SKM-1 treated with dmso at 0.1 percent for 144 hours (cell line): ENCODE measurements at regions not wholly inside any gene's neighbourhood (a gene's known extent, or its start where the extent isn't known, plus 50 kb on each side); places are given as distances from the start of the nearest gene placed in this dataset.

Experiments
- DNase-seq: peaks from one replicate; lab custom pipeline; 2025; ENCODE audit not compliant: unreplicated experiment; lab: John Stamatoyannopoulos, UW

DNA sequence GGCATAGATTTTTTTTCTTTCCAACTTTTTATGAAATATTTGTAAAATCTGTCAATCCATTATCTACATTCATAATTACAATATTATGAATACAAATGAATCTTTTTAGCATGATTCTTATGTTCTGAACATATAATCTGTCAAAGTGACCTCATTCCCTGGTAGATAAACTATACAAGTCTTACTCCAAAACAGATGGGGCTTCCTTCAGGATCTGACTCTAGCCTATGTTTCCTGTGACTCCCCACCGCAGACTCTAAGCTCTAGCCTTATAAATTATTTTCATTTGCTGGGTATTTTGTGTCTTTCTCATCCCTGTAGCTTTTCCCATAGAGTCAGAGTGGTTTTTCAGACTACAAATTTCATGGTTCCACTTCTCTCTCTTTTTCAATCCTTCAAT lies 202.1 kb upstream of the KITLG start:
- no peak for DNase-seq

DNA sequence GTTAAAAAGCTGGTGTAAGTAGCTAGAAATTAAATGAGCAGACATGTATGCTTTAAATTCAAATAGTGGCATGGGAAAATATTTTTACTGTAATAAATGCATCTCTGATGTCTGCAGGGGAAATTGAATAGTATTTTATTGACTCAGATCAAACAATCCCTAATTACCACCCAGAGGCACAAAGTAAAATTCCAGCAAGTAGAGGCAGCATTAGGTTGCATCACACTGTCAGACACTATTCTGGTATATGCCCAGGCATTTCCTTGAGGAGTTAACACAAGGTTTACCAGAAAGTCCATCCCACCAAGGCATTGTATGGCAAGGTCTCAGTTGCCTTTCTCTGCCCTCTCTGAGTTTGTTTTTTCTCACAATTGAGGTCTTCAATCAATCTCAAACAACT lies 201.6 kb upstream of the KITLG start:
- DNase-seq: no peak

DNA sequence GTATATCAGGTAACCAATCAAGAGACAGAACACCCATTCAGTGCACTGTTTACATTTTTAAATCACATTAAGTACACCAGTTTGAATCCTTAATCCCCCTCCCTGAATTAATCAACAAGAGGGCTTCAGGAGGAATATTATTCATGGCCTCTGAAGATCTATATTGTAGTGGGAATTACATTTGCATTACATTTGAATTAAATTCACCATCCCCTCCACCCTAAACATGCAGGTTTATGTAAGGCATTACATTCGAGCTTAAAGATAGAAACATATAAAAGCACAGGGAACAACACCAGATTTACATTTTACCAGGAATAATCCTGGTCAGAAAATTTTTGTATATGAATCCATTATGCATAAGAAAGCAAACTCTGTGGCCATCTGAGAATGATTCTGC lies 197.8 kb upstream of the KITLG start:
- DNase-seq: no peak

DNA sequence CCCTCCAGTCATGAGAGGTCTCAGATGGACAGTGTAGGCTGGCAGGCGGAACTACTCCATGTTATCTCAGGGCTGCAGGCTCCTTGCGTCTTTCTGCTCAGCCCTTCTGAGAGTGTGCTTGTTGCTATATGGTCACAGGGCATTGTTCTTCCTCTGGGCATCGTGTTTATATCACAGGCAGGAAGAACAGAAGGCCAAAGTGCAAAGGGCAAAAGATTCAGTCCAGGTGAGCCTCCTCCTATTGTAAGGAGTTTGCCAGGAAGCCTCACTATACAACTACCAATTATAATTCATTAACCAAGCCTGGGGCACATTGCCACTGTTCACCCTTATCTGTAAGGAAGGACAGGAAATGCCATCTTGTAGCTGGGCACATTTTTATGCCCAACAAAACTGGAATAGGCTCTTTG lies 195.5 kb upstream of the KITLG start:
- no peak for DNase-seq

DNA sequence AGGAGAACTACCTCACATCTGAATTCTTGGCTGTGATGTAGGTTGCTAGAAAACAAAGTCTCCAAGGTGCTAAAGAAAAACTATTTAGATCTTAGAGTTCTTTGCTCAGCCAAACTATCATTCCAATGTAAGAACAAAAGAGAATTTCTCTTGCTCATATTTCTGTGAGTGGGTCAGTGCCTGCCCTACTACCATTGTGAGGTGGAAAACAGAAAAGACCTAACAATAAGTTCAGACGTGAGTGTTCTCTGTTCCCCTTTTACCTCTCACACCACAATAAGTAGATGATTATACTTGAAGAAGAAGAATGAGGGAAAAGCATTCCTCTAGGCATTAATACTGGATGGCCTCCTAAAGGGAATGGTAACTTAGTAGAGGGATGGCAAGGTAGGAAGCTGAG lies 187.4 kb upstream of the KITLG start:
- DNase-seq: no peak

DNA sequence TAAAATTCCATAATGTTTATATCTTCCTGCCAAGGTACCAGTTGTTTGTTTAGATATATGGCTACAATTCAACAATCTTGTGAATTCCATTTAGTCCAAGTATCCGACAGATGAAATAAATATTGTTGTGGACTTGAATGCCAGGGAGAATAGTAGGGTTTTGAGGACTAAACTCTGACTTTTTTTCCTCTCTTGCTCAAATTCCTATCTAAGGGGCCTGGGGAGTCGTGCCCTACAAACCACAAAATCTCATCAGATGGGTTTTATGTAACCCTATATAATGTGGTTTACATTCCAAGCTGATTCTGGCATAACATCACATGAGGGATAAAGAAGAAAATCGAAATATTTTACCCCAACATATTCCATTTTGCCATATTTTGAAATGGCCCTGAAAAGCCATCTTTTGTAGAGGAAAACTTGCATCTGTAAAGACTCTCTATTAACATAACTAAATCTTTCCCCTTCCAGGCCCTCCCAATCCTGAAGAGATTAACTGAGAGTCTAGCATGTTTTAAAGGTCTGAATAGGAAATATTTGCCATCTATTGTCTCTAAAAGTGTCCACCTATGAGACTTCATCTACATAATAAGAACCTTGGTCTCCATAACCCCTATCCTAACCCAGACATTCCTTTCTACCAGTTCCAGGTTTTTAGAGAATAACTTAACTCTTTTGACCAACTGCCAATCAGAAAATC lies 184.7 kb upstream of the KITLG start:
- no peak for DNase-seq

DNA sequence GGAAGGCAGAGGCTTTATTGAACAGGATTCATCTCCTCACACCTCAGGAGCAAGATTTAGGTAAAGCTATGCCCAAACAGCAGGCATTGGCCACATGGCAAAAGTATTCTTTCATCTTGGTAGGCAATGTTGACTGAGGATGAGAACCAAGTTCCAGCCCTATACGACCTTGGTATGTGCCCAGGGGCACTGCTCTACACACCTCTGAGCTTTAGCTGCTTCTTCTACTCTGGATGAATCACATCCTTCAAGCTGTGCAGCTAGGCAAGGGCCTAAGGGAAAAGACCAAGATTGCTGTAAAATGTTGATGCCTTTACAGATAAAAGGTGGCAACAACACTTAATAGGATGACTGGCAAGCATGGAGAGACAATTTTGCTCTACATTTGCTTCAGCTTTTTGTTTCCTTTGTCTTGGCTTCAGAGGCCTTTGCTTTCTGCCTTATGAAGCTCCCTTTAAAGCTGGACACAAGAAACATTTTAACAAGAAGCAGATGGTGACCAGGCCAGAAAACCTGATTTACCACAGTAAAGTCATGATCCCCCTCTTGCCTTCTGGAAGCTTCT lies 183.3 kb upstream of the KITLG start:
- DNase-seq: no peak

DNA sequence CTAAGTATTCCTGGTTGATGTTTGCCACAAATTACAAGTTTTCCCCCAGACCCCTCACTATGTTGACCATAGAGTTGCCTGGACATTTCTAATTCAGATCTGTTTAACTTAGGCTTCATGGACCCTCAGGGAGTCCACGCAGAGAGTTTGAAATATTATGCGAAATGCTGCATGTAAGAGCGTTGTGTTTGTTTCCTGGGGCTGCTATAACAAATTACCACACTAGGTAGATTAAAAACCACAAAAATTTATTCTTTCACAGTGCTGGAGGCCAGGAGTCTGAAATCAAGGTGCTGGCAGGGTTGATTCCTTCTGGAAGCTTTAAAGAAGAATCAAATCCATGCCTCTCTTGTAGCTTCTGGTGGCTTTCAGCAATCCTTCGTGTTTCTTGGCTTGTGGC lies 177.9 kb upstream of the KITLG start:
- no peak for DNase-seq

DNA sequence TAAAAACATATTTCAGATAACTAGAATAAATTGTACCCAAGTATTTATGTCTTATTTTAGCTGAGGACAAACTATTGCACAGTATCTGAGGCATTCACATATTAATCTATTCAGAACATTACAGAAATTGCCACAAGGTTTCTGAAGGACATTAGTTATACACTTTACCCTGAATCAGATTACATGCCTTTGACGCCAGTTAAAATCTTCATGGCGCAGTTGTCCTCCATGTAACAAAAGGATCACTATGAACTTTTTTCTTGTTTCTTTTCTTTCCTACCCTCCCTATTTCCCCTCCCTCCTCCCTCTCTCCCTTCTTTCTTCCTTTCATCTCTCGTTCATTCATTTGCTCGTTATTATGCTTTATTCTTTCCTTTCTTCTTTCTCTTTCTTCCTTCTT lies 176.6 kb upstream of the KITLG start:
- no peak for DNase-seq

DNA sequence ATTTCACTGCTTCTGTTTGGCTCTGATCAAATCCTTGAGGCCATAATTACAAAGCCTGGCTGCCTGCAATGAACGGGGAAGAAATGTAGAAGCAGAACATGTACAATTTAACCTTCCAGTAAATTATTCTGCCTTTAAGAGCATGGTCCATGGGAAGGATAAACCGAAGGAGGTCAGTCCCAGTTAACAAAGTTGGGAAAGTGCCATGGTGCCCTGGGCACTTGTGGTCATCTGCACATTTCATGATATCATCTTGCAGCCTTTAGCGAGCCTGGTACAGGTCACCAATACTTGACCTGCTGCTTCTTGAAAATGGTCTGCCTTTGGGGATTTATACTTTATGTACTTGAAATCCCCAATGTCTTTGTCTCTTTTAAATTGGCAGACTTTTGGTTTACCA lies 175.9 kb upstream of the KITLG start:
- no peak for DNase-seq

DNA sequence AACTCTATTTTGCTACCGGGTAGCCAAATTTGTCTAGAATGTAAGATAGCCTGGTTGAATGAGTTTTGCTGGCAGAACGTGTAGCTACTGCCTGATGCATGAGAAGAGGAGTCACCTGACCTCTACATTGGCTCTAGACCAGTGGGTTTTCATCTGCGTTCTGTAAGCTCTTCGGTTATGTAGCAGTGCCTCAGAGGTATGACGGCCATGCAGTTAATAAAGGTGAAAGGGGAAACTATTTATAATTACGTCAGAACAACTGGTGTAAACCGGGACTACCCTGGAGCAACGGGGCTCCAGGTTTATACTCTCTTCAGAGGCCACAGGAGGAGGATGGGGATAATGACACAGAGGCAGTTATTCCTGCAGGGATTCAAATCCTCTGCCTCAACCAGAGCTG lies 173.4 kb upstream of the KITLG start:
- DNase-seq: no peak

DNA sequence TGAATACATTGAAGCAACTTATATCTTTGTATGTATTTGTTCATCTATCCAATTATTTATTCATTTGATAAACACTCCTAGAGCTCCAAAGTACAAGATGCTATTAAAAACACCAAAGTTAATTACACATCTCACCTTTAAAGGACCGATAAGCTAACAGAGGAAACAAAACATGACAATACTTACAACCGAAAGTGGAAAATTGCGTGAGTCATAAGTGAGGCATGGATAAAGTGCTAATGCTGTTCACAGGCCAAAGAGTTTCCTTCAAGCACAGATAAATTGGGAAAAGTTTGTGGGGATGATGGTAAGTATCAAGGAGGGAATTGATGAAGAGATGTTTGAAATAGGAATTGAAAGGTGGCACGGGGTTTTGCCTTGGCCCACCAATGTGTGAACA lies 172.8 kb upstream of the KITLG start:
- no peak for DNase-seq

DNA sequence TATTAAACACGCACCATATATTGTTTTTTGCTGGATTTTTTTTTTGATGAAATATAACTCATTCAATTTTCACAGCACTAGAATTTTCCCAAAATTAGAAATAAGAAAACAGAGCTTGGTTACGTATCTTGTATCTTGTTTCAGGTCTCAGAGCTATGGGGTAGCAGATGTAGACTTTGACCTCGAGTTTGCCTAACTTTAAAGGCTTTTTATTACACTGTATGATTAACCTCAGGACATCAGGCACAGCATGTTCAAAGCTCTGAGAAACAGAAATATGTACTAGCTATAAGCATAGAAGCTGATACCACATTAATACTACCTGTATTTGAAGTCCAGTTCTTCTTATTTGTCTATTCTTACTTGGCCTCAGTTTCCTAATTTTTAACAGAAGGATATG lies 171.9 kb upstream of the KITLG start:
- no peak for DNase-seq

DNA sequence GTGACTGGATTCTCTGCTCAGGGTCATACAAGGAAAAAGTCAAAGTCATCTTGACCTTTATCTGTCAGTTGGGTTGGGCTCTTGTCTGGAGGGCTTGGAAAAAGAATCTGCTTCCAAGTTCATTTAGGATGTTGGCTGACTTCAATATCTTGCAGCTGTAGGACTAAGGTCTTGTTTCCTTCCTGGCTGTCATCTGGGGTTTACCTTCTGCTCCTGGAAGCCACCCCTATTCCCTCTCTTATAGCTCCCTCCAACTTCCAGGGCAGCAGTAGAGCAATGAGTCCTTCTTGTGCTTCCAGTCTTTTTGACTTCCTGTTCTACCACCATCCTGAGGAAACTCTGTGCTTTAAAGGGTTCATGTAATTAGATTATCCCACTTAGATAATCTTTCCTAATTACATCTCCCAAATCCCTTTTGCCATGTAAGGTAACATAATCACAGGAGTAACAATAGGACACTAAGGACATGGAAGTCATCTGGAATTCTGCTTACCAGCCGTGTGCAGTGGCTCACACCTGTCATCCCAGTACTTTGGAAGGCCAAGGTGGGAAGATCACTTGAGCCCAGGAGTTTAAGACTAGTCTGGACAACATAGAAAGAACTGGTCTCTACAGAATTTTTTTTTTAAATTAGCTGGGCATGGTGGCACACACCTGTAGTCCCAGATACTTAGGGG lies 170.7 kb upstream of the KITLG start:
- no peak for DNase-seq

DNA sequence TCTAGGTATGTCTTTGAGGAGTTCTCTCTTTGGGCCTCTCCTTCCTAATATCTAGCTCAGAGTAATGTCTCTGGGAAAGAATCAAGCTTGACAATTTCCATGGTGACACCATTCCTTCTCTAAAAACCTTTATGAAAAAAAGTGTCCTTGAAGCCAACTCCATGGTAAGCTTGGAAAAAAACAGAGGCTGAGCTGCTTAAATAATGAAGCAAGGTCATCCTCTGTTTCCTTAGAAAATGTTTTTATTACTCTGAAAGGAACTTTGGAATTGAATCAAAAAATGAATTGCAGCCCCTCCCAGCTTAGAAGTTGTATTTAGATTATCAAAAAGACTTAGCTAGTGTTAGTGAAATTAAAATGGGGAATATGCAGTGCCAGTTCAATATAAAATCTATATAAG lies 166.1 kb upstream of the KITLG start:
- no peak for DNase-seq

DNA sequence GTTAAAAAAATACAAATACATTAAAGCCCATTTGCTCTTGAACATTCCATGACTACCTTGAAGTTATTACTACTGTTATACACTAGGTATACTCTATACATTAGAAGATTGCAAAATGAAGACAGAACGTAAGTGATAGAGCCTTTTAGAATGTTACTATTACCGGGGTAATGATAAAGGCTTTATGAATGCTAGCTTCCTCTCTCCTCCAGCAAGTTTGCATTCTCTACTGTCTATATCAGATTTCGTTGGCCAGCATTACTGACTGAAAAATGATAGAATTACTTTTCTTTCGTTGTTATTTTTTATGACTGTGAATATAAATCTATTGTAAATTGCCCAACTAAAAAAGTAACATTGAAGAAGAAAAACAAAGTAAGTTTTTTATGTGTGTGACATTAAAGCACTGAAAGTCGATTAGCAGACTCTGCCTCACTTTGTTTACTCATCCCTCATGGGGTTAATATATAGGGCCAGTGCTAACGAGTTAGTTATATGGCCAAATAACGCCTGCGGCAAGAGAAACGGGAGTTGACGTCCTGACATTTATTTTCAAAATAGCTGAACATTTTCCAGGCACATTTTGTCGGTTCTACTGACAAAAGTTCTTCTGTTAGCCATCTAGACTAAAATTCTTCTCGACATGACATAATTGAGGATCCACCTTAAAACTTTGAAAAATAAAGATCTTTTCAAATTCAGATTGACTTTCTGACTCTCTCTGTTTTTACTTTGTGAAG lies 163.8 kb upstream of the KITLG start:
- no peak for DNase-seq

DNA sequence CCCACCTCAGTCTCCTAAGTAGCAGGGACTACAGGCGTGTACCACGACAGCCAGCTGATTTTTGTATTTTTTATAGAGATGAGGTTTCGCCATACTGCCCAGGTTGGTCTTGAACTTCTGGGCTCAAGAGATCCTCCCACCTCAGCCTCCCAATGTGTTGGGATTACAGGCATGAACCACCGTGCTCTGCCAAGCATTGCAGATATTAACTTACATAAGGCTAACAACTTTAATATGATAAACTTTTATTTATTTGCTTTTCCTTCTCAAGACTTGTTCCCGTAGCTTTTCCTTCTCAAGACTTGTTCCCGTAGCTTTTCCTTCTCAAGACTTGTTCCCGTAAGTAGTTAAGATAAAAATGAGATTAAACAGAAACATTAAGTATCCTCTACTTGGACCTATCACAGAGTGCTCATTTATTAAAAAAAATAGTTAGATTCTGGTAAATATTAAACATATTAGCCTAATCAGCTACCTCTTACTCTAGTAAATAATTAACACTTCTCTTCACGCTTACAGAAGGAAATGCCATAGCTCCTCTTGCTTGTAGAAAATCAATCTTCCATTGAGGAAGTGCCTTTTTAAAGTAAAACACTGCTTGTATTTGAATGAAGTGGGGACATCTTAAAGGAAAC lies 157.7 kb upstream of the KITLG start:
- DNase-seq: no peak

DNA sequence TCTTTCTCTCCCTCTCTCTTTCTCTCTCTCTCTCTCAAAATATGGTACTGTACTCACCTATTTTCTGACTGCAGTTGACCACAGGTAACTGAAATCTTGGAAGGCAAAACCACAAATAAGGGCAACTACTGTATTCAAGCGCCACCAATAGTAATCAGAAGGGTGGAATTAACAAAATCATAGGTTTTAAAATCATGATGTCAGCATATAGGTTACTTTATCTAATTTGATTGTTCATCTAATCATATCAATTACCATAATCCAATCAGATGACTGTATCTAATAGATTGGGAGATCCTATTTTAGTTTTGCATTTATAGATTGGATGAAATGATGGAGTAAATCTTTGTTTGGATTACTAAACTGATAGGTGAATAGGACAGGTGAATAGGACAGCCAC lies 155.8 kb upstream of the KITLG start:
- DNase-seq: no peak

DNA sequence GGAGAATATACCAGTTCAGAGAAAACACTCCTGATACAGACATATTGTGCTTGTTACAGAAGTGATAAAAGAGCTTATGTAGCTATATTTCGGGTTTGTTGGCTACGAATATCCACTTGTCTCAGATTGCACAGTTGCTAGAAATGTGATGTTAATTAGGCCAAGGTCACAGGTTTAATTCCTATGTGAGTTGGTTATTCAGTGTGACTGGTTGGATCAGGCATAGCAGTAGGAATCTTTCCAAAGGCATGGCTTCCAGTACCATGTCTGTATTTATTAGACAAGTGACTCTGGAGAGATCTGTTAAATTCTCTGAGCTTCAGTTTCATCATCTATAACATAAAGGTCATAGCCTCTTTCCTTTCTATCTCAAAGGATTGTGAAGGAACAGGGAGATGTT lies 152.7 kb upstream of the KITLG start:
- DNase-seq: no peak

DNA sequence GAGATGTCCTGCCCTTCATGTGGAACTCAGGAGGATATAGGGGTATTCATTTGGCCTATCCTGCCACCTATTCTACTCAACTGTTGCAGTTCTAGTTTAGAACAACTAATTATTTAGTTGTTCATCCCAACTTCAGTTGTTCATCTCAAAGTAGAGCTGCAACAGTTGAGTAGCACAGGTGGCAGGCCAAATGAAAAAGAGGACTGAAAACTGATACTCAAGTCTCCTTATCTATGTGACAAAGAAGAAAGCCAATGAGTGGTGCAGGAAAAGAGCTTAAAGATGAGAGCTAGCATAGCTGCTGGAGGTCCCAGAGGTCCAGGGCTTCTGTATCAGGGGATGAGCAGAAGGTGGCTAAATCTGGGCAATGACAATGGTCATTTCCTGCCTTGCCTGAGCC lies 148.9 kb upstream of the KITLG start:
- DNase-seq: no peak
